Activated naive CD4-positive, alpha-beta T cell treated with anti-CD3 and anti-CD28 coated beads for 36 hours (primary cell): ENCODE measurements at regions not wholly inside any gene's neighbourhood (a gene's known extent, or its start where the extent isn't known, plus 50 kb on each side); places are given as distances from the start of the nearest gene placed in this dataset.
"Not testable (repeated sequence)": the region's sequence is repeated elsewhere in the genome, so short reads cannot be mapped to it uniquely, and the experiment has no call there.

ENCODE experiments used
- CTCF ChIA-PET: fragments of 350-600 bp; sonication (Branson Sonifier 250); formaldehyde crosslinking; loops from one replicate; lab custom pipeline; 2021; ENCODE audit warnings: antibody characterized with exemption; lab: Charles Lee
- DNase-seq: peaks from one replicate; pipeline ENCODE4 v3.0.0-alpha.2; 2020
- H3K27ac Mint-ChIP-seq: one replicate; pipeline ENCODE4 v1.8.0; 2021; ENCODE audit warnings: mild to moderate bottlenecking, mixed read lengths
- H3K27me3 Mint-ChIP-seq: one replicate; pipeline ENCODE4 v1.8.0; 2021; ENCODE audit warnings: low read depth, mixed read lengths
- H3K36me3 Mint-ChIP-seq: one replicate; pipeline ENCODE4 v1.8.0; 2021; ENCODE audit warnings: low read depth, mixed read lengths
- H3K4me1 Mint-ChIP-seq: one replicate; pipeline ENCODE4 v1.8.0; 2021; ENCODE audit warnings: low read depth, mixed read lengths
- H3K4me3 Mint-ChIP-seq: one replicate; pipeline ENCODE4 v1.8.0; 2021; ENCODE audit warnings: mild to moderate bottlenecking, moderate library complexity, mixed read lengths
- H3K9me3 Mint-ChIP-seq: one replicate; pipeline ENCODE4 v1.8.0; 2021; ENCODE audit warnings: mixed read lengths
- intact Hi-C: fragments of 100-400 bp; cut with micrococcal nuclease; formaldehyde crosslinking; loops from one replicate; pipeline ENCODE4 v1.15.1; 2023

GRCh38 chr14:92223025-92223424 lies 99.9 kb upstream of the SLC24A4 start:
- Mint-ChIP-seq H3K4me3 (no peak overlapping the region), H3K27me3 (no peaks in the 10 kb centered on the region), H3K36me3 (no peaks in the 10 kb centered on the region), H3K4me1 (no peaks in the 10 kb centered on the region), H3K9me3 (no peaks in the 10 kb centered on the region), H3K27ac (no peak overlapping the region)
- CTCF ChIA-PET: no interaction called here
- no peak for DNase-seq
- intact Hi-C loops: no loop called here

- CTCF ChIA-PET: no interaction called here
- Mint-ChIP-seq H3K9me3 (no peaks in the 10 kb centered on the region), H3K4me3 (no peak overlapping the region), H3K36me3 (no peaks in the 10 kb centered on the region), H3K4me1 (no peaks in the 10 kb centered on the region), H3K27ac (no peak overlapping the region), H3K27me3 (no peaks in the 10 kb centered on the region)
- no peak for DNase-seq
- intact Hi-C loops: no loop called here
Measured at GRCh38 chr14:92224358-92224954, 98.5 kb upstream of the SLC24A4 start.

- no peaks in the 10 kb centered on the region for H3K36me3 Mint-ChIP-seq
- peaks cover 2% of the 10 kb centered on the region for H3K27me3 Mint-ChIP-seq
- no peak overlapping the region for H3K27ac Mint-ChIP-seq
- intact Hi-C loops: no loop called here
- no peaks in the 10 kb centered on the region for H3K4me1 Mint-ChIP-seq
- no peak for DNase-seq
- CTCF ChIA-PET: no interaction called here
- H3K4me3 Mint-ChIP-seq: no peak overlapping the region
- no peaks in the 10 kb centered on the region for H3K9me3 Mint-ChIP-seq
Measured at GRCh38 chr14:92225731-92226130, 97.2 kb upstream of the SLC24A4 start.

GRCh38 chr14:92226166-92226565 lies 96.8 kb upstream of the SLC24A4 start:
- H3K9me3 Mint-ChIP-seq, CTCF ChIA-PET, H3K4me1 Mint-ChIP-seq, intact Hi-C loops, DNase-seq, H3K4me3 Mint-ChIP-seq, H3K27me3 Mint-ChIP-seq, H3K27ac Mint-ChIP-seq, H3K36me3 Mint-ChIP-seq: not testable (repeated sequence)

DNA sequence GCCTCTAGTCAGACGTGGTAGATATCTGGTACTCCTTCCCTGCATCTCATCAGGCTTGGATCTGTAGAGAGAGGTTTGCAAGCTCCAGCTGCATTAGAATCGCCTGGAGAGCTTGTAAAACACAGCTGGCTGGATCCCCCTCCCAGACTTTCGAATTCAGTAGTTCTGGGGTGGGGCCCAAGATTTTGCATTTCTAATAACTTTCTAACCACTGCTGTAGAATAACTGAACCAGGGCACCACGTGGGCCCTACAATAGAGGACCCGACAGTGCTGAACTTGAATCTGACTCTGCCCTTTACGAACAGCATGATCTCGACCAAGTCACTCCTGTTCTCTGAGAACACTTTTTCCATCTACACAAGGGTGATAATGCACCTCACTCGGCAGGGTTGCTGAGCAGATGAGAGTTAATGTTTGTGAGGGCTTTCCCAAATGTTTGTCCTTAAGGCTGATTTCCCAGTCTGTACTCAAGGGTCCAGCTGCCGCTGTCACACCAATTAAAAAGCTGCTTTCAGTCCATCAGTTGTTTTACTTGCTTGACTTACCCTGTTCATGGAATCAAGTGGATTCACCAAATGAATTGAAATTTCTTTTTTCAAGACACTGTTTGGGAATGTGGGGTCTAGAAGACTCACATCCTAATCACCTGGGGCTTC lies 86.6 kb upstream of the SLC24A4 start:
- Mint-ChIP-seq H3K4me3 (no peak overlapping the region), H3K27ac (no peak overlapping the region), H3K9me3 (peaks cover 3% of the 10 kb centered on the region), H3K27me3 (peaks cover 2% of the 10 kb centered on the region), H3K4me1 (no peaks in the 10 kb centered on the region), H3K36me3 (no peaks in the 10 kb centered on the region)
- no peak for DNase-seq
- intact Hi-C loops: no loop called here
- CTCF ChIA-PET: interaction anchor here (0.5 kb wide), 1 partner anchor 20 kb away, joined by 3 read pairs; no protein-coding TSS in a partner anchor

GRCh38 chr14:92240658-92241057 lies 82.3 kb upstream of the SLC24A4 start:
- Mint-ChIP-seq H3K9me3 (peaks cover 23% of the 10 kb centered on the region), H3K4me1 (no peaks in the 10 kb centered on the region), H3K27me3 (peaks cover 2% of the 10 kb centered on the region), H3K36me3 (peaks cover 2% of the 10 kb centered on the region), H3K4me3 (no peak overlapping the region), H3K27ac (no peak overlapping the region)
- intact Hi-C loops: no loop called here
- CTCF ChIA-PET: interaction anchor here (0.6 to 1.0 kb wide), 2 partner anchors 21 to 474 kb away, joined by 3 to 4 read pairs; no protein-coding TSS in a partner anchor
- no peak for DNase-seq

- CTCF ChIA-PET: no interaction called here
- peaks cover 2% of the 10 kb centered on the region for H3K27me3 Mint-ChIP-seq
- intact Hi-C loops: no loop called here
- peaks cover 2% of the 10 kb centered on the region for H3K36me3 Mint-ChIP-seq
- H3K4me3 Mint-ChIP-seq: no peak overlapping the region
- no peak for DNase-seq
- no peaks in the 10 kb centered on the region for H3K4me1 Mint-ChIP-seq
- H3K27ac Mint-ChIP-seq: no peak overlapping the region
- peaks cover 28% of the 10 kb centered on the region for H3K9me3 Mint-ChIP-seq
Measured at GRCh38 chr14:92241966-92242595, 80.9 kb upstream of the SLC24A4 start.

DNA sequence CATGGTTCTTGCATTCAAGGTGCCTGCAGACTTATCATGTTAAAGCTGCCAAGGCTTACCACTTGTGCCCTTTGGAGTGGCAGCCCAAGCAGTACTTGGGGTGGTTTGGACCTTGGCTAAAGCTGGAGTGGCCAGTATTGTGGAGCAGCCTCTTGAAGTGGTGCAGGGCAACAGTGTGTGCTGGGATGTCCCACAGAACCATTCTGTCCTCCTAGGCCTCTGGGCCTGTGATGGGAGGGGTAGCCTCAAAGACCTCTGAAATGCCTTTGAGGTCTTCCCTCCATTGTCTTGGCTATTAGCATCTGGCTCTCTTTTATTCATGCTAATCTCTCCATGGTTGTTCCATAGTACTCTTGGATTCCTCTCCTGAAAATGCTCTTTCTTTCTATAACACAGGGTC lies 78.2 kb upstream of the SLC24A4 start:
- DNase-seq: no peak
- intact Hi-C loops: no loop called here
- Mint-ChIP-seq H3K27me3 (peaks cover 2% of the 10 kb centered on the region), H3K27ac (no peak overlapping the region), H3K36me3 (peaks cover 2% of the 10 kb centered on the region), H3K4me3 (no peak overlapping the region), H3K9me3 (peaks cover 28% of the 10 kb centered on the region), H3K4me1 (no peaks in the 10 kb centered on the region)
- CTCF ChIA-PET: no interaction called here

- intact Hi-C loops: no loop called here
- Mint-ChIP-seq H3K4me1 (no peaks in the 10 kb centered on the region), H3K27ac (no peak overlapping the region), H3K9me3 (peaks cover 28% of the 10 kb centered on the region), H3K4me3 (no peak overlapping the region), H3K36me3 (peaks cover 2% of the 10 kb centered on the region), H3K27me3 (peaks cover 12% of the 10 kb centered on the region)
- CTCF ChIA-PET: interaction anchor here (0.7 kb wide), 1 partner anchor 10 kb away, joined by 3 read pairs; no protein-coding TSS in a partner anchor
- DNase-seq: no peak
Measured at GRCh38 chr14:92247341-92247740, 75.6 kb upstream of the SLC24A4 start.

DNA sequence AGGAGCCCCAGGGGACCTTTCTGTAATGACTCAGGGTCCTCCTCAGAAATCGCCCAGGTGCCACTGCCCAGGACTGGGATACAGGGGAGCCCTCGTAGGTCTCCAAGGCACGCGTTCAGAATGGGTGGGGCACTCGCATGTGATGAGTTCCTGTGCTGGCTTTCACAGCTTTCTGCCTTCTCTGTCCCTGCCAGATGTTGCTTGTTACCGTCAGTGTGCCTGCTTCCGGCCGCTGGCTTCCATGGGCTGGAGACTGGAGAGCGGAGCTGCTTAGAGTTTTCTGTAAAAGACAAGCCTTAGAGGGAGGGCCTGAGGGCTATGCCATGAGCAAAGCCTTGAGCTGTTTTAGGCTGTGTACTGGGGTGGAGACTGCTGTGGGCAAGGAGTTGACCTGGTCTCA lies 75.0 kb upstream of the SLC24A4 start:
- peaks cover 28% of the 10 kb centered on the region for H3K9me3 Mint-ChIP-seq
- no peak for DNase-seq
- CTCF ChIA-PET: no interaction called here
- peaks cover 2% of the 10 kb centered on the region for H3K36me3 Mint-ChIP-seq
- no peaks in the 10 kb centered on the region for H3K4me1 Mint-ChIP-seq
- peaks cover 15% of the 10 kb centered on the region for H3K27me3 Mint-ChIP-seq
- intact Hi-C loops: no loop called here
- no peak overlapping the region for H3K4me3 Mint-ChIP-seq
- no peak overlapping the region for H3K27ac Mint-ChIP-seq

- intact Hi-C loops: no loop called here
- Mint-ChIP-seq H3K27ac (no peak overlapping the region), H3K4me3 (no peak overlapping the region), H3K27me3 (peaks cover 21% of the 10 kb centered on the region), H3K4me1 (no peaks in the 10 kb centered on the region), H3K9me3 (peaks cover 24% of the 10 kb centered on the region), H3K36me3 (peaks cover 2% of the 10 kb centered on the region)
- DNase-seq: no peak
- CTCF ChIA-PET: no interaction called here
Measured at GRCh38 chr14:92248696-92249095, 74.3 kb upstream of the SLC24A4 start.

- CTCF ChIA-PET, H3K27ac Mint-ChIP-seq, H3K9me3 Mint-ChIP-seq, H3K4me1 Mint-ChIP-seq, intact Hi-C loops, H3K4me3 Mint-ChIP-seq, H3K36me3 Mint-ChIP-seq, DNase-seq: not testable (repeated sequence)
- peaks cover 34% of the 10 kb centered on the region for H3K27me3 Mint-ChIP-seq
Measured at GRCh38 chr14:92250366-92250765, 72.6 kb upstream of the SLC24A4 start.

DNA sequence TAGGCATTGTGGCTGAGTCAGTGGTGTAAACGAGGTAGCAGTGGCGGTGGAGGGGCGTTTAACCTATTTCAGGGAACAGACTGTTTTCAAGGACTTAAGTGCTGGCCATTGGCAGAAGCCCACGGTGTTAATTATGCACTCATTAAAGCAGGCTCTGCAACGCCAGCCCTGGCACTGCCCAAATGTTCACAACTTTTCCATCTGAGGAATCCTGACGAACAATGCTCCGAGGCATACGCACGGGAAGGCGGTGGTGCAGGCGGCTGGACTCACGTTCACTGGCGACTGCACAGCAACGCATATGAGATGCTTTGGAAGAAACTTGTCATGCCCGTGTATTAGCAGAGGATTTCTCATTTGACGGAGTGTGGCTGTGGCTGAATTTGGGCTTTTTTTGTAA lies 70.6 kb upstream of the SLC24A4 start:
- H3K27ac Mint-ChIP-seq: no peak overlapping the region
- peaks cover 46% of the 10 kb centered on the region for H3K27me3 Mint-ChIP-seq
- CTCF ChIA-PET: no interaction called here
- intact Hi-C loops: no loop called here
- H3K4me1 Mint-ChIP-seq: peaks cover 6% of the 10 kb centered on the region
- no peak overlapping the region for H3K4me3 Mint-ChIP-seq
- no peaks in the 10 kb centered on the region for H3K9me3 Mint-ChIP-seq
- no peak for DNase-seq
- H3K36me3 Mint-ChIP-seq: no peaks in the 10 kb centered on the region
